Mucosa of descending colon (tissue), 3 donors: ENCODE measurements at regions not wholly inside any gene's neighbourhood (a gene's known extent, or its start where the extent isn't known, plus 50 kb on each side); places are given as distances from the start of the nearest gene placed in this dataset.

ENCODE experiments used
- ATAC-seq: fragments of 200-7000 bp; cut with Tn5 transposase; one replicate; pipeline ENCODE4 v1.9.1; 2020; ENCODE audit warnings: mild to moderate bottlenecking, moderate library complexity
- DNase-seq, 3 donors: peaks; one replicate each; pipeline ENCODE4 v3.0.0-alpha.2; 2020
- H3K36me3 ChIP-seq: fragments of 200-600 bp; one replicate; pipeline ENCODE4 v1.8.0; 2021; ENCODE audit warnings: low read depth, mild to moderate bottlenecking
- H3K4me1 ChIP-seq: fragments of 200-600 bp; one replicate; pipeline ENCODE4 v1.8.0; 2021; ENCODE audit warnings: low read depth, mild to moderate bottlenecking
- H3K4me3 ChIP-seq: fragments of 200-600 bp; one replicate; pipeline ENCODE4 v1.8.0; 2021; ENCODE audit warnings: mild to moderate bottlenecking
- H3K9me3 ChIP-seq: fragments of 200-600 bp; one replicate; pipeline ENCODE4 v1.8.0; 2021; ENCODE audit warnings: mild to moderate bottlenecking
- intact Hi-C, 2 donors: fragments of 100-400 bp; cut with DNase I in 1 of 2; cut with micrococcal nuclease in 1 of 2; formaldehyde crosslinking; loops; one replicate each; pipeline versions ENCODE4 v1.11.0 to v1.11.1; 2022; cut with DNase I, micrococcal nuclease
- TF ChIP-seq, protein P1 (sequence below): fragments of 200-600 bp; IDR thresholded peaks from one replicate; pipeline ENCODE4 v1.8.0; 2022; ENCODE audit warnings: antibody characterized with exemption, mild to moderate bottlenecking
- donor health status: DM: no; HTN: no; CAD: no; lungs with moderate emphysema.
- donor health status: DM: no; HTN: no; CAD: no.
- donor health status: DM: no; HTN: yes; CAD: no.

- Histone ChIP-seq H3K36me3 (no peaks in the 10 kb centered on the region), H3K4me1 (no peaks in the 10 kb centered on the region), H3K4me3 (no peak overlapping the region), H3K9me3 (no peaks in the 10 kb centered on the region)
- ATAC-seq: no peak
- DNase-seq: no peak
- TF ChIP-seq, protein P1, sequence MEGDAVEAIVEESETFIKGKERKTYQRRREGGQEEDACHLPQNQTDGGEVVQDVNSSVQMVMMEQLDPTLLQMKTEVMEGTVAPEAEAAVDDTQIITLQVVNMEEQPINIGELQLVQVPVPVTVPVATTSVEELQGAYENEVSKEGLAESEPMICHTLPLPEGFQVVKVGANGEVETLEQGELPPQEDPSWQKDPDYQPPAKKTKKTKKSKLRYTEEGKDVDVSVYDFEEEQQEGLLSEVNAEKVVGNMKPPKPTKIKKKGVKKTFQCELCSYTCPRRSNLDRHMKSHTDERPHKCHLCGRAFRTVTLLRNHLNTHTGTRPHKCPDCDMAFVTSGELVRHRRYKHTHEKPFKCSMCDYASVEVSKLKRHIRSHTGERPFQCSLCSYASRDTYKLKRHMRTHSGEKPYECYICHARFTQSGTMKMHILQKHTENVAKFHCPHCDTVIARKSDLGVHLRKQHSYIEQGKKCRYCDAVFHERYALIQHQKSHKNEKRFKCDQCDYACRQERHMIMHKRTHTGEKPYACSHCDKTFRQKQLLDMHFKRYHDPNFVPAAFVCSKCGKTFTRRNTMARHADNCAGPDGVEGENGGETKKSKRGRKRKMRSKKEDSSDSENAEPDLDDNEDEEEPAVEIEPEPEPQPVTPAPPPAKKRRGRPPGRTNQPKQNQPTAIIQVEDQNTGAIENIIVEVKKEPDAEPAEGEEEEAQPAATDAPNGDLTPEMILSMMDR: no peak
- intact Hi-C loops: no loop called here
Observed at GRCh38 chr4:129515356-129515755, 419.4 kb downstream of the C4orf33 start.

DNA sequence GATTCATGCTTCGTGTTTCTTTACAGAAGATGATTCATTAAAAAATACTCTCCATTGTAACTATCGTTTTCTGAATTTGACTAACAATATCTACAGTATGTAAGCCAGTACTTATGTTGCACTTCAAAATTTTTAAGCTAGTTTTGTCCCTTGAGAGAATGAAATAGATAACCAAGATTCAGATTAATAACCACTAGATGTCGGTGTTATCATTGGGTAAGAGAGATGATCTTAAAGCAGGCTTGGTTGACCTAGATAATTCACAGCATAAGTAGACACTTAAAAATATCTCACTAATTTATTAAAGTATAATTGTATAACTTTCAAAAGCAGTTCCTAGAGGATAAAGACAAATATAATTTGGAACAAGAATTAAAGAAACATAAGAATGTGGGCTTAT, 430.9 kb downstream of the C4orf33 start:
- DNase-seq: no peak
- intact Hi-C loops: no loop called here

GRCh38 chr4:129531253-129531652, 435.3 kb downstream of the C4orf33 start:
- no peaks in the 10 kb centered on the region for H3K36me3 ChIP-seq
- H3K9me3 ChIP-seq: no peaks in the 10 kb centered on the region
- H3K4me3 ChIP-seq: no peak overlapping the region
- ATAC-seq (no peak), DNase-seq (no peak)
- TF ChIP-seq, protein P1: no peak
- intact Hi-C loops: no loop called here
- no peaks in the 10 kb centered on the region for H3K4me1 ChIP-seq

More for the DNA sequence above, 430.9 kb downstream of the C4orf33 start:
- Histone ChIP-seq H3K36me3 (no peaks in the 10 kb centered on the region), H3K9me3 (no peaks in the 10 kb centered on the region), H3K4me3 (no peak overlapping the region), H3K4me1 (no peaks in the 10 kb centered on the region)
- no peak for ATAC-seq
- TF ChIP-seq, protein P1: no peak

DNA sequence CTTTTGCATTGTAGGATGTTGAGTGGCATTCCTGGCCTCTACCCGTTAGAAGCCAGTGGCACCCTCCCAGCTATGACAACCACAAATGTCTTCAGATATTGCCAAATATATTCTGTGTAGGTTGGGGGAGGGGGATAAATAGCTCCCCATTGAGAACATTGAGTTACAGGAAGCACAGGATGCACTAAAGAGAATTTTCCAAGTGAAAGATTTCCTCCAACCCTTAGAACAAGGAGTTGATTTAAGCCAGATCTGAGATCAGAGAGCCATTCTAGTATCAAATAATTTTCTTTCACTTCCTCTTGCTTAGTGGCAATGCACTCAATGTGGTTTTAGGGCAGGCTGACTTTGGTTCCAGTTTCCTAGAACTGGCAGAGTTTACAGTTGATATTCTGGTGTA, 436.6 kb downstream of the C4orf33 start:
- TF ChIP-seq, protein P1: no peak
- Histone ChIP-seq H3K9me3 (no peaks in the 10 kb centered on the region), H3K4me3 (no peak overlapping the region), H3K4me1 (no peaks in the 10 kb centered on the region), H3K36me3 (no peaks in the 10 kb centered on the region)
- DNase-seq (no peak), ATAC-seq (no peak)
- intact Hi-C loops: no loop called here

GRCh38 chr4:129543299-129543698, 447.3 kb downstream of the C4orf33 start:
- ATAC-seq: no peak
- Histone ChIP-seq H3K4me3 (no peak overlapping the region), H3K4me1 (no peaks in the 10 kb centered on the region), H3K9me3 (no peaks in the 10 kb centered on the region), H3K36me3 (no peaks in the 10 kb centered on the region)
- no peak for DNase-seq
- TF ChIP-seq, protein P1: no peak
- intact Hi-C loops: no loop called here

GRCh38 chr4:129545599-129546278, 449.8 kb downstream of the C4orf33 start:
- intact Hi-C loops: no loop called here
- TF ChIP-seq, protein P1: no peak
- Histone ChIP-seq H3K36me3 (no peaks in the 10 kb centered on the region), H3K4me1 (no peaks in the 10 kb centered on the region), H3K9me3 (no peaks in the 10 kb centered on the region), H3K4me3 (no peak overlapping the region)
- ATAC-seq (no peak), DNase-seq (peak; percentile 3 to 29 (median 13))
